Gastroesophageal sphincter (tissue), 4 donors: ENCODE measurements at regions not wholly inside any gene's neighbourhood (a gene's known extent, or its start where the extent isn't known, plus 50 kb on each side); places are given as distances from the start of the nearest gene placed in this dataset.

Source experiments
- ATAC-seq: fragments of 150-250 bp; one replicate; pipeline ENCODE4 v1.9.1; 2016; ENCODE audit warnings: mild to moderate bottlenecking, moderate library complexity
- H3K27ac ChIP-seq, 4 donors: fragments of 200-600 bp; sonication (generic) in 3 of 4; 1 replicate in 3 of 4; 2 replicates in 1 of 4; pipeline ENCODE4 v1.5.1; 2016 to 2019
- H3K27me3 ChIP-seq: fragments of 200-600 bp; sonication (generic); one replicate; pipeline ENCODE4 v1.5.1; 2019
- H3K36me3 ChIP-seq, 2 donors: fragments of 200-600 bp; sonication (generic); one replicate each; pipeline ENCODE4 v1.5.1; 2019; ENCODE audit warnings: control low read depth in 1 of 2
- H3K4me1 ChIP-seq, 3 donors: fragments of 200-600 bp; sonication (generic); 1 replicate in 2 of 3; 2 replicates in 1 of 3; pipeline ENCODE4 v1.5.1; 2016 to 2019; ENCODE audit warnings: control low read depth in 2 of 3
- H3K4me3 ChIP-seq, 2 donors: fragments of 200-600 bp; sonication (generic); one replicate each; pipeline ENCODE4 v1.5.1; 2019; ENCODE audit warnings: mild to moderate bottlenecking in 1 of 2, moderate library complexity in 1 of 2
- H3K9me3 ChIP-seq, 3 donors: fragments of 200-600 bp; sonication (generic); one replicate each; pipeline ENCODE4 v1.5.1; 2017 to 2019; ENCODE audit warnings: control low read depth in 2 of 3
- EP300 ChIP-seq: sonication (generic); formaldehyde crosslinking; IDR thresholded peaks from one replicate; pipeline ENCODE4 v1.6.1; 2017; ENCODE audit warnings: antibody characterized with exemption, mild to moderate bottlenecking
- POLR2A ChIP-seq, 2 donors: fragments of 450-650 bp; IDR thresholded peaks; one replicate each; pipeline ENCODE4 v1.6.1; 2017; ENCODE audit warnings: antibody characterized with exemption in 2 of 2, mild to moderate bottlenecking in 2 of 2, moderate library complexity in 1 of 2
- POLR2AphosphoS5 ChIP-seq: sonication (generic); formaldehyde crosslinking; IDR thresholded peaks from one replicate; pipeline ENCODE4 v1.6.1; 2017; ENCODE audit warnings: antibody characterized with exemption
- WGBS, 2 donors: methylation state at CpG; one replicate each; pipeline ENCODE4 v1.1.5; 2018; ENCODE audit warnings: low coverage in 1 of 2; 5-methylcytosine and 5-hydroxymethylcytosine counted together
- TF ChIP-seq, protein P1 (sequence below), 4 experiments: fragments of 200-600 bp in 2 of 4; fragments of 450-650 bp in 2 of 4; sonication (generic) in 1 of 4; IDR thresholded peaks; one replicate each; pipeline ENCODE4 v1.5.1; 2017 to 2019; ENCODE audit warnings: antibody characterized with exemption in 4 of 4, mild to moderate bottlenecking in 2 of 4, moderate library complexity in 2 of 4

DNA sequence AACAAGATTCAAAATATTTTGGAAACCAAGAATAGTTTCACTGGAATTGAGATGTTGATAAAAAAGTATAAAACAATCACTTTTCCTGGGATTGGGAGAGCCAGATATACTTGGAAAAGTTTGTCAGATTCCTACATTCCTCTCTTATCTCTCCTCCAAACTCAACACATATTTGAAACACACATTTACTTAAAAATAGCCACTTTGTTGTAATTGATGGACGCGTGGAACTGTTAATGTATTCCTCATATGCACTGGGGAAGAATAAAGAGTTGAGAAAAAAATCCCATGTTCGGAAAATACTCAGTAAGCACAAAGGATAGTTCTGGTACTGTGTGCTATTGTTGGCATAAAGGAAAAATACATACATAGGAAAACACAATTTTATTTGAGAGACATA is 195.6 kb upstream of the FLRT2 start:
- H3K36me3 ChIP-seq, result no peaks in the 10 kb centered on the region
- no peak for TF ChIP-seq POLR2AphosphoS5
- TF ChIP-seq EP300, result no peak
- TF ChIP-seq, protein P1, sequence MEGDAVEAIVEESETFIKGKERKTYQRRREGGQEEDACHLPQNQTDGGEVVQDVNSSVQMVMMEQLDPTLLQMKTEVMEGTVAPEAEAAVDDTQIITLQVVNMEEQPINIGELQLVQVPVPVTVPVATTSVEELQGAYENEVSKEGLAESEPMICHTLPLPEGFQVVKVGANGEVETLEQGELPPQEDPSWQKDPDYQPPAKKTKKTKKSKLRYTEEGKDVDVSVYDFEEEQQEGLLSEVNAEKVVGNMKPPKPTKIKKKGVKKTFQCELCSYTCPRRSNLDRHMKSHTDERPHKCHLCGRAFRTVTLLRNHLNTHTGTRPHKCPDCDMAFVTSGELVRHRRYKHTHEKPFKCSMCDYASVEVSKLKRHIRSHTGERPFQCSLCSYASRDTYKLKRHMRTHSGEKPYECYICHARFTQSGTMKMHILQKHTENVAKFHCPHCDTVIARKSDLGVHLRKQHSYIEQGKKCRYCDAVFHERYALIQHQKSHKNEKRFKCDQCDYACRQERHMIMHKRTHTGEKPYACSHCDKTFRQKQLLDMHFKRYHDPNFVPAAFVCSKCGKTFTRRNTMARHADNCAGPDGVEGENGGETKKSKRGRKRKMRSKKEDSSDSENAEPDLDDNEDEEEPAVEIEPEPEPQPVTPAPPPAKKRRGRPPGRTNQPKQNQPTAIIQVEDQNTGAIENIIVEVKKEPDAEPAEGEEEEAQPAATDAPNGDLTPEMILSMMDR (IDR thresholded peaks at IDR 0.05), result no peak
- TF ChIP-seq POLR2A (IDR thresholded peaks at IDR 0.05), result no peak
- no peak overlapping the region for H3K27ac ChIP-seq
- no peak overlapping the region for H3K4me3 ChIP-seq
- WGBS, 2 donors, result 81 to 100% methylated on average over 3 of the region's 3 CpGs
- no peak for ATAC-seq
- no peaks in the 10 kb centered on the region for H3K27me3 ChIP-seq
- no peaks in the 10 kb centered on the region for H3K9me3 ChIP-seq
- no peaks in the 10 kb centered on the region for H3K4me1 ChIP-seq

DNA sequence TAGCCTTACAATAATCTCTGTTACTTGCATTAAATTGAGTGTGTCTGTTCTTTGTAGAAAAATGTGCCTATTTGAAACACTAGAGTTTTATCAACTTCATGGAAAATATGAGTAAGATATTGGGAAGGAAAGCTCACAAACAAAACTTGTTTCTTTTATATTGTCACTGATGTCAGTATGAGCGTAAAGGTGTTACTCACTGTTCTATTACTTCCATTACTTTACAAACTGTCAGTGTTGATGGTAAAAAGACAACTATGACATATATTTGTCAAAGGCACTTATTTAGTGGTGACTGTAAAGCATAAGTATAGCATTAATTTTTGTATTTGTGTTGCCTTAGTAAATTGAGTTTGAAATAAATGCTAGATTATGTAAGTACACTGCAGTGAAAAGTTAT is 193.7 kb upstream of the FLRT2 start:
- 93 to 94% methylated on average over 1 of the region's 1 CpG for WGBS, 2 donors
- no peak overlapping the region for H3K27ac ChIP-seq
- TF ChIP-seq, protein P1 (IDR thresholded peaks at IDR 0.05), result no peak
- TF ChIP-seq POLR2A (IDR thresholded peaks at IDR 0.05) (no peak), POLR2AphosphoS5 (no peak), EP300 (no peak)

DNA sequence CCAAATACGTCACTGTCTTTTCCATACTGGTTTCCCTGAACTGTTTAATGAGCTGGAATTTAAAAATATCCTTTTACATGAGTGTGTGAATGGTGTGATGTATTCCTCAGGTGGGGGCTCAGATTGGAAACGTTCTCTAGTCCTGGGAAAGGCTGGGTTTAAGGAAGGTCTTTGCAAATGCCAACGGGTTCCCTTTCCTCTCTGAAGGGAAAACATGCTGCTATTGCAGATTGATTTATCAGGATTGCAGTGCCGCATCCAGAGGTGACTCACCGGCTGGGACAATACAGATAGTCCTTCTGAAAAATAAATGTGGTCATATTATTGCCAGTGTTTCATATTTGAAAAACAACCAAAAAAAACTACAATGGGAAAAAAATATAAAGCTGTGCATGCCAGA is 193.1 kb upstream of the FLRT2 start:
- no peaks in the 10 kb centered on the region for H3K4me1 ChIP-seq
- no peak overlapping the region for H3K27ac ChIP-seq
- 40 to 66% methylated on average over 2 to 3 of the region's 5 CpGs for WGBS, 2 donors
- H3K36me3 ChIP-seq, result no peaks in the 10 kb centered on the region
- H3K27me3 ChIP-seq, result no peaks in the 10 kb centered on the region
- no peak for ATAC-seq
- no peaks in the 10 kb centered on the region for H3K9me3 ChIP-seq
- no peak for TF ChIP-seq EP300
- TF ChIP-seq POLR2AphosphoS5, result no peak
- TF ChIP-seq, protein P1 (IDR thresholded peaks at IDR 0.05), result no peak
- TF ChIP-seq POLR2A (IDR thresholded peaks at IDR 0.05), result no peak
- no peak overlapping the region for H3K4me3 ChIP-seq

More for the DNA sequence above, 193.7 kb upstream of the FLRT2 start:
- Histone ChIP-seq H3K36me3 (no peaks in the 10 kb centered on the region), H3K27me3 (no peaks in the 10 kb centered on the region), H3K9me3 (no peaks in the 10 kb centered on the region), H3K4me1 (no peaks in the 10 kb centered on the region), H3K4me3 (no peak overlapping the region)
- no peak for ATAC-seq

DNA sequence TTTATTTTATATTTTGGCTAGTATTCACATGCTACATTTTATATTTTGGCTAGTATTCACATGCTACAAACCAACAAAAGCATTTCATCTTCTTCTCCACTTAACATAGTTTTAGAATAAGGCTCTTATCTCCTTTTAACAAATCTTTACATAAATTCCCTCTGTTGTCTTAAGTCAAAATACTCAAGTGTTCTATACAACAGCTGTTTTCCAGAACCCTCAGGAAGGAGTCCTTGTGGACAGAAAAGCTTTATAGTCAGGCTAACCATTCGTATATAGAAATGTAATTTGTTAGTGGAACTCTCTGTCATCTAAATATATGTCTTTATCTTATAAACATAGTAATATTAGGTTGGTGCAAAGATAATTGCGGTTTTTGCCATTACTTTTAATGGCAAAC is 191.0 kb upstream of the FLRT2 start:
- H3K36me3 ChIP-seq, result no peaks in the 10 kb centered on the region
- WGBS, 2 donors, result 66 to 76% methylated on average over 2 of the region's 2 CpGs
- no peak overlapping the region for H3K27ac ChIP-seq
- no peaks in the 10 kb centered on the region for H3K4me1 ChIP-seq
- no peaks in the 10 kb centered on the region for H3K27me3 ChIP-seq
- no peak for ATAC-seq
- no peak overlapping the region for H3K4me3 ChIP-seq
- TF ChIP-seq POLR2A (IDR thresholded peaks at IDR 0.05) (no peak), EP300 (no peak), POLR2AphosphoS5 (no peak)
- TF ChIP-seq, protein P1 (IDR thresholded peaks at IDR 0.05), result no peak
- no peaks in the 10 kb centered on the region for H3K9me3 ChIP-seq

DNA sequence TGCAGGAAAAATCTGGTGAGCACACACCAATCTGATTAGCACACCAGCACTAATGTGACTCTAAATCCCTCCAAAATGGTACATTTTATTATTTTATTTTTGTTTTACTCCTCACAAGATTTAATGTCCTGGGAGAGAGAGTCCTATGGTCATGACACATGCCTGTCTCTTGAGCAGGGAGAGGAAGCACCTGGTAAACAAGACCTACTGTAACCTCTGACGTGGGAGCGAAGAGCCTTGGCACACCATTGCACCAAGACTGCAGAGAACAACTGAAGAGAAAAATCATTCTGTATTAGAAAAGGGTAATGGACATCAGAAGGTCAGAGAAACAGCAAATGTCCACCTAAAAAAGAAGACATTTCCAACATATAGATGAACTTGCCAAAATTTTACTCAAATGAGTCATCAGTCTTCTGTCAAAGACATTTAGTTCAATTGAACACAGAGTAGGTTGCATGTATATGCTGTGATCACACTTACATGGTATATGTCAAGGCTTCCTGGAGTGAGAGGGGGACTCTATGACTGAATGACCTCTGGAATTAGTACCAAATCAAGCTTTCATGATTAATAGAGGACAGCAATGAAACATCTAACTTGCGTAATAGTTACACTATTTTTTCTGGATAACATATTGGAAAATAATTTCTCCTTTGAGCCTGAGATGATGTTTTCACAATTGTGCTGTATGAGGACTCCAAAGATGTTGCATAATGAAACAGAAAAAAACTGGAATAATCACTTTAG is 186.9 kb upstream of the FLRT2 start:
- no peaks in the 10 kb centered on the region for H3K36me3 ChIP-seq
- no peaks in the 10 kb centered on the region for H3K27me3 ChIP-seq
- no peak overlapping the region for H3K27ac ChIP-seq
- TF ChIP-seq POLR2A (IDR thresholded peaks at IDR 0.05) (no peak), POLR2AphosphoS5 (no peak), EP300 (no peak)
- TF ChIP-seq, protein P1 (IDR thresholded peaks at IDR 0.05), result no peak
- H3K4me1 ChIP-seq, result no peaks in the 10 kb centered on the region
- H3K4me3 ChIP-seq, result no peak overlapping the region
- WGBS, 2 donors, result 43 to 59% methylated on average over 2 to 3 of the region's 3 CpGs
- ATAC-seq, result no peak
- H3K9me3 ChIP-seq, result no peaks in the 10 kb centered on the region
